GM12878 (cell line): ENCODE measurements at regions not wholly inside any gene's neighbourhood (a gene's known extent, or its start where the extent isn't known, plus 50 kb on each side); places are given as distances from the start of the nearest gene placed in this dataset.

Experiments
- ATAC-seq: fragments of 200-7000 bp; cut with Tn5 transposase; 3 replicates; pipeline ENCODE4 v1.9.1; 2020; ENCODE audit warnings: mild to moderate bottlenecking, moderate library complexity
- BruUV-seq: library from RNA; stranded (reverse); fragments of 400-500 nt; replicated peaks from 2 replicates; lab custom pipeline; 2021; lab: Mats Ljungman, UMichigan
- CTCF ChIA-PET: fragments of 300-600 bp; sonication (Branson Sonifier 250); formaldehyde crosslinking; extraction: SDS; loops from one replicate; lab custom pipeline; 2021; ENCODE audit warnings: inconsistent platforms; lab: Yijun Ruan, JAX
- POLR2A ChIA-PET: fragments of 350-600 bp; formaldehyde crosslinking; extraction: SDS; loops from one replicate; lab custom pipeline; 2021; ENCODE audit warnings: inconsistent platforms; lab: Charles Lee
- RAD21 ChIA-PET: fragments of 300-600 bp; sonication (Branson Sonifier 250); formaldehyde crosslinking; loops from one replicate; lab custom pipeline; 2023; ENCODE audit warnings: antibody characterized with exemption; ENCODE audit not compliant: unreplicated experiment; lab: Charles Lee
- SMC1A ChIA-PET: fragments of 300-600 bp; sonication (Branson Sonifier 250); formaldehyde crosslinking; loops from one replicate; lab custom pipeline; 2023; ENCODE audit not compliant: unreplicated experiment, uncharacterized antibody; lab: Charles Lee
- DNase-seq: peaks from one replicate; pipeline ENCODE4 v3.0.0-alpha.2; 2011; ENCODE audit warnings: low read depth, low spot score
- FAIRE-seq: peaks from 3 replicates; lab custom pipeline; 2011; peaks lifted over from hg19 to GRCh38; lab: Jason Lieb, UNC
- H2AFZ ChIP-seq: 2 replicates; pipeline ENCODE4 v1.6.0; 2011; ENCODE audit warnings: low read depth, low read length, control low read depth; ENCODE audit not compliant: control insufficient read depth
- H3K27ac ChIP-seq: 2 replicates; pipeline ENCODE4 v1.5.1; 2011; ENCODE audit warnings: control low read depth; ENCODE audit not compliant: control insufficient read depth, insufficient read depth
- H3K27me3 ChIP-seq, 2 experiments: replicated peaks in 1 of 2; 2 replicates each; pipeline versions ENCODE4 v1.6.0 to v1.6.1; 2011; ENCODE audit warnings: low read length in 1 of 2; ENCODE audit not compliant: control insufficient read depth in 2 of 2, insufficient read depth in 2 of 2
- H3K36me3 ChIP-seq, 2 experiments: 2 replicates each; pipeline ENCODE4 v1.5.1; 2011; ENCODE audit warnings: low read length in 1 of 2; ENCODE audit not compliant: control insufficient read depth in 2 of 2, insufficient read depth in 2 of 2
- H3K4me1 ChIP-seq: 2 replicates; pipeline ENCODE4 v1.6.1; 2011; ENCODE audit warnings: mild to moderate bottlenecking, low read length, moderate library complexity, mixed read lengths; ENCODE audit not compliant: control insufficient read depth, insufficient read depth
- H3K4me2 ChIP-seq: 2 replicates; pipeline ENCODE4 v1.6.0; 2011; ENCODE audit warnings: control low read depth; ENCODE audit not compliant: control insufficient read depth, insufficient read depth
- H3K4me3 ChIP-seq: fragments of 200-600 bp; sonication (generic); 2 replicates; pipeline ENCODE4 v1.5.1; 2016
- H3K79me2 ChIP-seq: 2 replicates; pipeline ENCODE4 v1.6.0; 2011; ENCODE audit warnings: low read length; ENCODE audit not compliant: control insufficient read depth, insufficient read depth
- H3K9ac ChIP-seq: 2 replicates; pipeline ENCODE4 v1.8.0; 2011; ENCODE audit warnings: low read length, control low read depth, mixed read lengths; ENCODE audit not compliant: control insufficient read depth, insufficient read depth
- H3K9me3 ChIP-seq: replicated peaks from 3 replicates; pipeline ENCODE4 v1.5.1; 2011; ENCODE audit warnings: mild to moderate bottlenecking, low read length; ENCODE audit not compliant: control insufficient read depth, insufficient read depth
- H4K20me1 ChIP-seq: 2 replicates; pipeline ENCODE4 v1.6.0; 2011; ENCODE audit not compliant: control insufficient read depth, insufficient read depth
- BMI1 ChIP-seq: fragments of 450-650 bp; IDR thresholded peaks from 2 replicates; pipeline ENCODE4 v1.6.1; 2016; ENCODE audit warnings: mild to moderate bottlenecking, moderate library complexity, borderline replicate concordance
- EP300 ChIP-seq, 2 experiments: fragments of 150-350 bp in 1 of 2; IDR thresholded peaks; 2 replicates each; pipeline ENCODE4 v1.6.1; 2011 to 2012; ENCODE audit warnings: low read depth in 2 of 2, low read length in 2 of 2, borderline replicate concordance in 1 of 2, improper control_type of control experiment in 1 of 2, inconsistent platforms in 1 of 2; ENCODE audit not compliant: control insufficient read depth in 1 of 2
- GATAD2B ChIP-seq: fragments of 450-650 bp; conservative IDR thresholded peaks from 2 replicates; pipeline ENCODE4 v1.6.1; 2017; ENCODE audit warnings: low read depth, mild to moderate bottlenecking, moderate library complexity
- HDAC6 ChIP-seq: fragments of 200-600 bp; sonication (generic); IDR thresholded peaks from one replicate; pipeline ENCODE4 v1.8.0; 2017; ENCODE audit warnings: antibody characterized with exemption; ENCODE audit not compliant: unreplicated experiment
- JUNB ChIP-seq: IDR thresholded peaks from 2 replicates; pipeline ENCODE4 v1.6.1; 2016; ENCODE audit warnings: antibody characterized with exemption, mild to moderate bottlenecking
- PAX5 ChIP-seq: IDR thresholded peaks from 2 replicates; pipeline ENCODE4 v1.6.1; 2011; ENCODE audit warnings: low read depth, low read length, borderline replicate concordance
- RBBP5 ChIP-seq: fragments of 200-600 bp; sonication (generic); conservative IDR thresholded peaks from 2 replicates; pipeline ENCODE4 v1.6.1; 2016
- SREBF1 ChIP-seq: IDR thresholded peaks from 2 replicates; pipeline ENCODE4 v1.6.1; 2012; ENCODE audit warnings: mild to moderate bottlenecking, low read length
- ZNF24 ChIP-seq: fragments of 450-650 bp; IDR thresholded peaks from 2 replicates; pipeline ENCODE4 v1.6.1; 2017; ENCODE audit warnings: antibody characterized with exemption, mild to moderate bottlenecking
- ZNF622 ChIP-seq: fragments of 450-650 bp; IDR thresholded peaks from 2 replicates; pipeline ENCODE4 v1.6.1; 2017; ENCODE audit warnings: mild to moderate bottlenecking, inconsistent platforms
- WGBS: methylation state at CpG from one replicate; pipeline ENCODE4 v1.1.6; 2016; ENCODE audit warnings: low lambda C conversion rate; ENCODE audit not compliant: insufficient replicate concordance, insufficient coverage; ENCODE audit errors: missing lambda C conversion rate; 5-methylcytosine and 5-hydroxymethylcytosine counted together
- in situ Hi-C: fragments of 300-500 bp; cut with MboI; formaldehyde crosslinking; loops from 9 replicates; pipeline ENCODE4 v1.14.3; 2018; ENCODE audit warnings: mixed read lengths
- intact Hi-C: fragments of 100-400 bp; cut with micrococcal nuclease; formaldehyde crosslinking; loops from one replicate; pipeline ENCODE4 v1.14.2; 2022; ENCODE audit not compliant: unreplicated experiment
- TF ChIP-seq, protein P1 (sequence below): fragments of 150-350 bp; IDR thresholded peaks from 2 replicates; pipeline ENCODE4 v1.6.1; 2014; ENCODE audit warnings: mild to moderate bottlenecking, low read depth, low read length
- TF ChIP-seq, protein P2 (sequence below): fragments of 450-650 bp; conservative IDR thresholded peaks from 2 replicates; pipeline ENCODE4 v1.6.1; 2017; ENCODE audit warnings: mild to moderate bottlenecking, moderate library complexity
- TF ChIP-seq, protein P3 (sequence below): fragments of 450-650 bp; IDR thresholded peaks from 2 replicates; pipeline ENCODE4 v1.6.1; 2018; ENCODE audit warnings: borderline replicate concordance, mild to moderate bottlenecking; ENCODE audit not compliant: partially characterized antibody

DNA sequence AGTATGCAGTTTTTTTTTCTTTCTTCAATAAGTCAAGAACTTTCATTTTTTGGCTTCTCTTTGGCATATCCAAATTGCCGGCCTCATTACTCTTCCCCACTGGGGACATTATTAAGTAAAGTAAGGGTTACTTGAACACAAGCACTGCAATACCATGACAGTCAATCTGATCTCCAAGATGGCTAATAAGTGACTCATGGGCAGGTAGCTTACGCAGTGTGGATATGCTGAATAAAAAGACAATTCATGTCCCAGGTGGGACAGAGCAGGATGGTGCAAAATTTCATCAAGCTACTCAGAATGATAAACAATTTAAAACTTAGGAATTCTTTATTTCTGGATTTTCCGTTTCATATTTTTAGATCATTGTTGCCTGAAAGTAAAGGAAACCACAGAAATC lies 671.8 kb downstream of the ACTL7B start:
- in situ Hi-C loops: no loop called here
- Histone ChIP-seq H3K27me3 (no peaks in the 10 kb centered on the region), H4K20me1 (no peaks in the 10 kb centered on the region), H3K4me3 (no peak overlapping the region), H3K9ac (no peak overlapping the region), H3K36me3 (no peaks in the 10 kb centered on the region), H3K9me3 (no peaks in the 10 kb centered on the region), H3K27ac (no peak overlapping the region), H3K4me2 (no peak overlapping the region), H3K79me2 (no peaks in the 10 kb centered on the region), H2AFZ (no peak overlapping the region), H3K4me1 (no peaks in the 10 kb centered on the region)
- POLR2A ChIA-PET: no interaction called here
- SMC1A ChIA-PET: no interaction called here
- DNase-seq (no peak), ATAC-seq (no peak), FAIRE-seq (no peak)
- 45% methylated on average over 3 of the region's 3 CpGs for WGBS
- BruUV-seq: no TSS peak
- intact Hi-C loops: no loop called here
- TF ChIP-seq HDAC6: no peak
- TF ChIP-seq JUNB: no peak
- RAD21 ChIA-PET: no interaction called here
- CTCF ChIA-PET: no interaction called here

DNA sequence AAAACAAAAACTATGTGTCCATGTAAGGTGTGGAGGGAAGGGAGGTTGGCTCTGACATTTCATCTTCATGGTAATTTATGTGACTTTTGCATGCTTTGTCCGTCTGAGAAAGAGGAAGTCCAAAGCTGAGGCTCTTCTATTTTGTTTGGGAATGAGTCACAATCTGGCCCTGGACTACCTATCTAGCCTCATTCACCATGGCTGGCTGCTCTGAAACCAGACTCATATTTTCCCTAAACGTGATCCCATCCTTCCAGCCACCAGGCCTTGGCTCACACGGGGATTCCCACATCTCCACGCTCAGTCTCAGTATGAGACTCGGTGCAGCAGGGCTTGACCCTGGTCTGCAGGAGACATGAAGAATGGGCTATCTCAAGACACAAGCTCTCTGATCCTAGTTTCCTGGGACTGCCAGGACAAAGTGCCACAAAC lies 672.8 kb downstream of the ACTL7B start:
- Histone ChIP-seq H3K4me2 (no peak overlapping the region), H3K27me3 (no peaks in the 10 kb centered on the region), H3K27ac (no peak overlapping the region), H4K20me1 (no peaks in the 10 kb centered on the region), H3K9me3 (no peaks in the 10 kb centered on the region), H3K79me2 (no peaks in the 10 kb centered on the region), H2AFZ (no peak overlapping the region), H3K4me3 (no peak overlapping the region), H3K36me3 (no peaks in the 10 kb centered on the region), H3K4me1 (no peaks in the 10 kb centered on the region), H3K9ac (no peak overlapping the region)
- CTCF ChIA-PET: no interaction called here
- in situ Hi-C loops (no loop called here), intact Hi-C loops (no loop called here)
- ATAC-seq (peak; percentile 68), FAIRE-seq (no peak), DNase-seq (peak; percentile 40)
- WGBS: 3% methylated on average over 5 of the region's 5 CpGs
- no TSS peak for BruUV-seq
- POLR2A ChIA-PET: no interaction called here
- RAD21 ChIA-PET: no interaction called here
- SMC1A ChIA-PET: no interaction called here
- TF ChIP-seq, protein P1, sequence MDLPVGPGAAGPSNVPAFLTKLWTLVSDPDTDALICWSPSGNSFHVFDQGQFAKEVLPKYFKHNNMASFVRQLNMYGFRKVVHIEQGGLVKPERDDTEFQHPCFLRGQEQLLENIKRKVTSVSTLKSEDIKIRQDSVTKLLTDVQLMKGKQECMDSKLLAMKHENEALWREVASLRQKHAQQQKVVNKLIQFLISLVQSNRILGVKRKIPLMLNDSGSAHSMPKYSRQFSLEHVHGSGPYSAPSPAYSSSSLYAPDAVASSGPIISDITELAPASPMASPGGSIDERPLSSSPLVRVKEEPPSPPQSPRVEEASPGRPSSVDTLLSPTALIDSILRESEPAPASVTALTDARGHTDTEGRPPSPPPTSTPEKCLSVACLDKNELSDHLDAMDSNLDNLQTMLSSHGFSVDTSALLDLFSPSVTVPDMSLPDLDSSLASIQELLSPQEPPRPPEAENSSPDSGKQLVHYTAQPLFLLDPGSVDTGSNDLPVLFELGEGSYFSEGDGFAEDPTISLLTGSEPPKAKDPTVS: no peak
- TF ChIP-seq PAX5: peak; percentile 82; the same call in 1 of the 2 replicates
- TF ChIP-seq GATAD2B: no peak
- no peak for TF ChIP-seq RBBP5
- no peak for TF ChIP-seq BMI1
- TF ChIP-seq SREBF1: no peak
- no peak for TF ChIP-seq ZNF24
- TF ChIP-seq, protein P2, sequence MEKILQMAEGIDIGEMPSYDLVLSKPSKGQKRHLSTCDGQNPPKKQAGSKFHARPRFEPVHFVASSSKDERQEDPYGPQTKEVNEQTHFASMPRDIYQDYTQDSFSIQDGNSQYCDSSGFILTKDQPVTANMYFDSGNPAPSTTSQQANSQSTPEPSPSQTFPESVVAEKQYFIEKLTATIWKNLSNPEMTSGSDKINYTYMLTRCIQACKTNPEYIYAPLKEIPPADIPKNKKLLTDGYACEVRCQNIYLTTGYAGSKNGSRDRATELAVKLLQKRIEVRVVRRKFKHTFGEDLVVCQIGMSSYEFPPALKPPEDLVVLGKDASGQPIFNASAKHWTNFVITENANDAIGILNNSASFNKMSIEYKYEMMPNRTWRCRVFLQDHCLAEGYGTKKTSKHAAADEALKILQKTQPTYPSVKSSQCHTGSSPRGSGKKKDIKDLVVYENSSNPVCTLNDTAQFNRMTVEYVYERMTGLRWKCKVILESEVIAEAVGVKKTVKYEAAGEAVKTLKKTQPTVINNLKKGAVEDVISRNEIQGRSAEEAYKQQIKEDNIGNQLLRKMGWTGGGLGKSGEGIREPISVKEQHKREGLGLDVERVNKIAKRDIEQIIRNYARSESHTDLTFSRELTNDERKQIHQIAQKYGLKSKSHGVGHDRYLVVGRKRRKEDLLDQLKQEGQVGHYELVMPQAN: no peak
- TF ChIP-seq, protein P3, sequence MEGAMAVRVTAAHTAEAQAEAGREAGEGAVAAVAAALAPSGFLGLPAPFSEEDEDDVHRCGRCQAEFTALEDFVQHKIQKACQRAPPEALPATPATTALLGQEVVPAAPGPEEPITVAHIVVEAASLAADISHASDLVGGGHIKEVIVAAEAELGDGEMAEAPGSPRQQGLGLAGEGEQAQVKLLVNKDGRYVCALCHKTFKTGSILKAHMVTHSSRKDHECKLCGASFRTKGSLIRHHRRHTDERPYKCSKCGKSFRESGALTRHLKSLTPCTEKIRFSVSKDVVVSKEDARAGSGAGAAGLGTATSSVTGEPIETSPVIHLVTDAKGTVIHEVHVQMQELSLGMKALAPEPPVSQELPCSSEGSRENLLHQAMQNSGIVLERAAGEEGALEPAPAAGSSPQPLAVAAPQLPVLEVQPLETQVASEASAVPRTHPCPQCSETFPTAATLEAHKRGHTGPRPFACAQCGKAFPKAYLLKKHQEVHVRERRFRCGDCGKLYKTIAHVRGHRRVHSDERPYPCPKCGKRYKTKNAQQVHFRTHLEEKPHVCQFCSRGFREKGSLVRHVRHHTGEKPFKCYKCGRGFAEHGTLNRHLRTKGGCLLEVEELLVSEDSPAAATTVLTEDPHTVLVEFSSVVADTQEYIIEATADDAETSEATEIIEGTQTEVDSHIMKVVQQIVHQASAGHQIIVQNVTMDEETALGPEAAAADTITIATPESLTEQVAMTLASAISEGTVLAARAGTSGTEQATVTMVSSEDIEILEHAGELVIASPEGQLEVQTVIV: no peak
- peak in 1 of 2 experiments; percentile 15; a peak in 1 of 4 replicates for TF ChIP-seq EP300 (IDR thresholded peaks at IDR 0.05; ENCODE audit: borderline replicate concordance in 1 of 2, control insufficient read depth in 1 of 2, low read depth in 2 of 2, low read length in 2 of 2)
- TF ChIP-seq ZNF622: no peak
